HUES6 (cell line): ENCODE measurements at regions not wholly inside any gene's neighbourhood (a gene's known extent, or its start where the extent isn't known, plus 50 kb on each side); places are given as distances from the start of the nearest gene placed in this dataset.

Experiments
- H3K27ac ChIP-seq: 2 replicates; pipeline ENCODE4 v1.7.0; 2013; ENCODE audit warnings: low read depth, mild to moderate bottlenecking, low read length, inconsistent platforms
- H3K27me3 ChIP-seq: 2 replicates; pipeline ENCODE4 v1.6.1; 2013; ENCODE audit warnings: low read length; ENCODE audit not compliant: control insufficient read depth, insufficient read depth
- H3K36me3 ChIP-seq: 2 replicates; pipeline ENCODE4 v1.6.1; 2013; ENCODE audit warnings: low read length; ENCODE audit not compliant: control insufficient read depth, insufficient read depth
- H3K4me1 ChIP-seq: 2 replicates; pipeline ENCODE4 v1.6.1; 2013; ENCODE audit warnings: low read length; ENCODE audit not compliant: control insufficient read depth, insufficient read depth
- H3K4me3 ChIP-seq: 2 replicates; pipeline ENCODE4 v1.5.1; 2013; ENCODE audit warnings: low read depth, low read length
- H3K9ac ChIP-seq: one replicate; pipeline ENCODE4 v1.6.1; 2013; ENCODE audit warnings: mild to moderate bottlenecking, low read length
- H3K9me3 ChIP-seq: 2 replicates; pipeline ENCODE4 v1.6.1; 2013; ENCODE audit warnings: low read depth, low read length; ENCODE audit not compliant: control insufficient read depth, insufficient read depth

- no peaks in the 10 kb centered on the region for H3K36me3 ChIP-seq
- H3K9ac ChIP-seq: no peak overlapping the region
- H3K4me3 ChIP-seq: no peak overlapping the region
- H3K4me1 ChIP-seq: peaks cover 17% of the 10 kb centered on the region
- no peaks in the 10 kb centered on the region for H3K9me3 ChIP-seq
- no peaks in the 10 kb centered on the region for H3K27me3 ChIP-seq
- H3K27ac ChIP-seq: no peak overlapping the region
Observed at GRCh38 chr5:74059706-74060105, 433.7 kb downstream of the ARHGEF28 start.

- Histone ChIP-seq H3K36me3 (no peaks in the 10 kb centered on the region), H3K9me3 (no peaks in the 10 kb centered on the region), H3K4me1 (peaks cover 19% of the 10 kb centered on the region), H3K27ac (no peak overlapping the region), H3K4me3 (no peak overlapping the region), H3K27me3 (no peaks in the 10 kb centered on the region), H3K9ac (no peak overlapping the region)
Observed at GRCh38 chr5:74056789-74057164, 430.8 kb downstream of the ARHGEF28 start.

GRCh38 chr5:74056107-74056788 lies 430.3 kb downstream of the ARHGEF28 start:
- Histone ChIP-seq H3K9ac (no peak overlapping the region), H3K36me3 (no peaks in the 10 kb centered on the region), H3K27ac (no peak overlapping the region), H3K4me3 (no peak overlapping the region), H3K4me1 (peaks cover 20% of the 10 kb centered on the region), H3K27me3 (no peaks in the 10 kb centered on the region), H3K9me3 (no peaks in the 10 kb centered on the region)

- Histone ChIP-seq H3K9ac (no peak overlapping the region), H3K27me3 (no peaks in the 10 kb centered on the region), H3K4me3 (no peak overlapping the region), H3K36me3 (no peaks in the 10 kb centered on the region), H3K27ac (no peak overlapping the region; the same call in 1 of the 2 replicates), H3K9me3 (no peaks in the 10 kb centered on the region), H3K4me1 (peaks cover 26% of the 10 kb centered on the region)
Observed at GRCh38 chr5:74055486-74056106, 429.6 kb downstream of the ARHGEF28 start.

- Histone ChIP-seq H3K9me3 (no peaks in the 10 kb centered on the region), H3K4me3 (no peak overlapping the region), H3K27me3 (no peaks in the 10 kb centered on the region), H3K36me3 (no peaks in the 10 kb centered on the region), H3K9ac (no peak overlapping the region), H3K27ac (no peak overlapping the region; the same call in 1 of the 2 replicates), H3K4me1 (peaks cover 27% of the 10 kb centered on the region)
Observed at GRCh38 chr5:74054641-74055421, 428.8 kb downstream of the ARHGEF28 start.

GRCh38 chr5:74054139-74054538 lies 428.1 kb downstream of the ARHGEF28 start:
- no peak overlapping the region for H3K9ac ChIP-seq
- H3K27ac ChIP-seq: no peak overlapping the region
- no peaks in the 10 kb centered on the region for H3K36me3 ChIP-seq
- no peak overlapping the region for H3K4me3 ChIP-seq
- H3K27me3 ChIP-seq: no peaks in the 10 kb centered on the region
- no peaks in the 10 kb centered on the region for H3K9me3 ChIP-seq
- H3K4me1 ChIP-seq: peaks cover 27% of the 10 kb centered on the region

- peaks cover 27% of the 10 kb centered on the region for H3K4me1 ChIP-seq
- no peaks in the 10 kb centered on the region for H3K36me3 ChIP-seq
- no peak overlapping the region for H3K4me3 ChIP-seq
- no peak overlapping the region for H3K27ac ChIP-seq
- no peaks in the 10 kb centered on the region for H3K9me3 ChIP-seq
- no peak overlapping the region for H3K9ac ChIP-seq
- H3K27me3 ChIP-seq: no peaks in the 10 kb centered on the region
Observed at GRCh38 chr5:74052441-74053221, 426.6 kb downstream of the ARHGEF28 start.

GRCh38 chr5:74051076-74051475 lies 425.1 kb downstream of the ARHGEF28 start:
- Histone ChIP-seq H3K9me3 (no peaks in the 10 kb centered on the region), H3K9ac (no peak overlapping the region)

GRCh38 chr5:74044936-74045335 lies 418.9 kb downstream of the ARHGEF28 start:
- Histone ChIP-seq H3K4me1 (no peaks in the 10 kb centered on the region), H3K36me3 (no peaks in the 10 kb centered on the region), H3K4me3 (no peak overlapping the region), H3K9ac (no peak overlapping the region), H3K27ac (no peak overlapping the region), H3K27me3 (no peaks in the 10 kb centered on the region), H3K9me3 (no peaks in the 10 kb centered on the region)

More at GRCh38 chr5:74051076-74051475, 425.1 kb downstream of the ARHGEF28 start:
- Histone ChIP-seq H3K4me1 (peaks cover 22% of the 10 kb centered on the region), H3K27ac (no peak overlapping the region), H3K27me3 (no peaks in the 10 kb centered on the region), H3K4me3 (no peak overlapping the region), H3K36me3 (no peaks in the 10 kb centered on the region)

GRCh38 chr5:74042959-74043358 lies 417.0 kb downstream of the ARHGEF28 start:
- no peaks in the 10 kb centered on the region for H3K9me3 ChIP-seq
- H3K9ac ChIP-seq: no peak overlapping the region
- no peaks in the 10 kb centered on the region for H3K36me3 ChIP-seq
- H3K4me1 ChIP-seq: no peaks in the 10 kb centered on the region
- no peak overlapping the region for H3K4me3 ChIP-seq
- no peaks in the 10 kb centered on the region for H3K27me3 ChIP-seq
- no peak overlapping the region for H3K27ac ChIP-seq
